Neural crest cell (in vitro differentiated cells): ENCODE measurements at regions not wholly inside any gene's neighbourhood (a gene's known extent, or its start where the extent isn't known, plus 50 kb on each side); places are given as distances from the start of the nearest gene placed in this dataset.

Experiments
- DNase-seq: peaks from one replicate; pipeline ENCODE4 v3.0.0; 2021; ENCODE audit warnings: low read depth, mixed read lengths, low spot score
- H3K27ac Mint-ChIP-seq: one replicate; pipeline ENCODE4 v1.8.0; 2021; ENCODE audit warnings: mild to moderate bottlenecking, mixed read lengths; ENCODE audit not compliant: unreplicated experiment
- H3K27me3 Mint-ChIP-seq: 2 replicates; pipeline ENCODE4 v1.8.0; 2021; ENCODE audit warnings: low read depth, mild to moderate bottlenecking, mixed read lengths
- H3K36me3 Mint-ChIP-seq: 2 replicates; pipeline ENCODE4 v1.8.0; 2021; ENCODE audit warnings: low read depth, mild to moderate bottlenecking, mixed read lengths
- H3K4me1 Mint-ChIP-seq: 2 replicates; pipeline ENCODE4 v1.8.0; 2021; ENCODE audit warnings: mixed read lengths
- H3K4me3 Mint-ChIP-seq: one replicate; pipeline ENCODE4 v1.8.0; 2021; ENCODE audit warnings: mild to moderate bottlenecking, mixed read lengths
- H3K9me3 Mint-ChIP-seq: 2 replicates; pipeline ENCODE4 v1.8.0; 2021; ENCODE audit warnings: mixed read lengths
- CTCF ChIP-seq: fragments of 200-600 bp; sonication (generic); conservative IDR thresholded peaks from 2 replicates; pipeline ENCODE4 v1.5.0; 2021; ENCODE audit warnings: antibody characterized with exemption, mild to moderate bottlenecking

GRCh38 chr17:55983096-55983495 is 170.2 kb upstream of the ANKFN1 start:
- peaks cover 9% of the 10 kb centered on the region for H3K9me3 Mint-ChIP-seq
- H3K27ac Mint-ChIP-seq: no peak overlapping the region
- peaks cover 7% of the 10 kb centered on the region for H3K27me3 Mint-ChIP-seq
- no peak overlapping the region for H3K4me3 Mint-ChIP-seq
- H3K4me1 Mint-ChIP-seq: no peaks in the 10 kb centered on the region
- no peak for TF ChIP-seq CTCF
- DNase-seq: no peak
- H3K36me3 Mint-ChIP-seq: no peaks in the 10 kb centered on the region

- H3K4me3 Mint-ChIP-seq: no peak overlapping the region
- no peak overlapping the region for H3K27ac Mint-ChIP-seq
- H3K9me3 Mint-ChIP-seq: peaks cover 4% of the 10 kb centered on the region
- H3K4me1 Mint-ChIP-seq: no peaks in the 10 kb centered on the region
- no peaks in the 10 kb centered on the region for H3K36me3 Mint-ChIP-seq
- H3K27me3 Mint-ChIP-seq: peaks cover 35% of the 10 kb centered on the region
- TF ChIP-seq CTCF: no peak
- DNase-seq: no peak
These were observed 166.5 kb upstream of the ANKFN1 start for GRCh38 chr17:55986817-55987216.

- Mint-ChIP-seq H3K27ac (no peak overlapping the region), H3K4me1 (no peaks in the 10 kb centered on the region), H3K27me3 (peaks cover 35% of the 10 kb centered on the region), H3K9me3 (peaks cover 9% of the 10 kb centered on the region), H3K4me3 (no peak overlapping the region), H3K36me3 (peaks cover 4% of the 10 kb centered on the region)
- TF ChIP-seq CTCF: no peak
- DNase-seq: no peak
These were observed 164.4 kb upstream of the ANKFN1 start for GRCh38 chr17:55988861-55989260.

GRCh38 chr17:55990332-55991006 is 162.8 kb upstream of the ANKFN1 start:
- no peak overlapping the region for H3K4me3 Mint-ChIP-seq
- no peaks in the 10 kb centered on the region for H3K4me1 Mint-ChIP-seq
- peaks cover 12% of the 10 kb centered on the region for H3K9me3 Mint-ChIP-seq
- DNase-seq: no peak
- H3K27ac Mint-ChIP-seq: no peak overlapping the region
- peaks cover 38% of the 10 kb centered on the region for H3K27me3 Mint-ChIP-seq
- peaks cover 7% of the 10 kb centered on the region for H3K36me3 Mint-ChIP-seq
- no peak for TF ChIP-seq CTCF

- TF ChIP-seq CTCF: peak; percentile 29
- no peak for DNase-seq
- H3K36me3 Mint-ChIP-seq: peaks cover 10% of the 10 kb centered on the region
- H3K4me3 Mint-ChIP-seq: no peak overlapping the region
- peaks cover 16% of the 10 kb centered on the region for H3K9me3 Mint-ChIP-seq
- H3K4me1 Mint-ChIP-seq: no peaks in the 10 kb centered on the region
- peaks cover 6% of the 10 kb centered on the region for H3K27me3 Mint-ChIP-seq
- H3K27ac Mint-ChIP-seq: no peak overlapping the region
These were observed 156.4 kb upstream of the ANKFN1 start for GRCh38 chr17:55996826-55997225.
